MCF 10A (cell line): ENCODE measurements at regions not wholly inside any gene's neighbourhood (a gene's known extent, or its start where the extent isn't known, plus 50 kb on each side); places are given as distances from the start of the nearest gene placed in this dataset.

Experiments used
- BruUV-seq: library from RNA; stranded (reverse); fragments of 400-500 nt; replicated peaks from 2 replicates; lab custom pipeline; 2021; lab: Mats Ljungman, UMichigan
- CTCF ChIA-PET: fragments of 300-600 bp; sonication (Branson Sonifier 250); formaldehyde crosslinking; extraction: SDS; loops from one replicate; lab custom pipeline; 2021; ENCODE audit warnings: antibody characterized with exemption, inconsistent platforms; lab: Yijun Ruan, JAX
- POLR2A ChIA-PET: fragments of 300-600, 350-650 bp; sonication (Branson Sonifier 250); formaldehyde crosslinking; extraction: SDS; loops from one replicate; lab custom pipeline; 2020; ENCODE audit warnings: antibody characterized with exemption, inconsistent platforms; lab: Yijun Ruan, JAX
- DNase-seq: peaks from one replicate; pipeline ENCODE4 v3.0.0-alpha.2; 2018; ENCODE audit not compliant: unreplicated experiment
- H3K27ac Mint-ChIP-seq: one replicate; pipeline ENCODE4 v1.8.0; 2022; ENCODE audit warnings: mild to moderate bottlenecking, low read depth, mixed read lengths; ENCODE audit not compliant: unreplicated experiment
- H3K27me3 Mint-ChIP-seq: one replicate; pipeline ENCODE4 v1.8.0; 2022; ENCODE audit warnings: mixed read lengths; ENCODE audit not compliant: insufficient read depth, unreplicated experiment
- H3K36me3 Mint-ChIP-seq: one replicate; pipeline ENCODE4 v1.8.0; 2022; ENCODE audit warnings: mild to moderate bottlenecking, moderate library complexity, mixed read lengths; ENCODE audit not compliant: insufficient read depth, unreplicated experiment
- H3K4me1 Mint-ChIP-seq: one replicate; pipeline ENCODE4 v1.8.0; 2022; ENCODE audit warnings: mixed read lengths; ENCODE audit not compliant: insufficient read depth, unreplicated experiment
- H3K4me3 Mint-ChIP-seq: one replicate; pipeline ENCODE4 v1.8.0; 2022; ENCODE audit warnings: mild to moderate bottlenecking, moderate library complexity, mixed read lengths; ENCODE audit not compliant: unreplicated experiment
- H3K9me3 Mint-ChIP-seq: one replicate; pipeline ENCODE4 v1.8.0; 2022; ENCODE audit warnings: mixed read lengths; ENCODE audit not compliant: unreplicated experiment
- CTCF ChIP-seq: fragments of 200-600 bp; IDR thresholded peaks from one replicate; pipeline ENCODE4 v1.8.0; 2022; ENCODE audit warnings: antibody characterized with exemption, mild to moderate bottlenecking; ENCODE audit not compliant: unreplicated experiment
- intact Hi-C: fragments of 100-400 bp; cut with micrococcal nuclease; formaldehyde crosslinking; loops from 2 replicates; pipeline ENCODE4 v1.14.1; 2022

- intact Hi-C loops, result no loop called here
- Mint-ChIP-seq H3K4me1 (peaks cover 10% of the 10 kb centered on the region), H3K9me3 (no peaks in the 10 kb centered on the region), H3K36me3 (no peaks in the 10 kb centered on the region), H3K27me3 (no peaks in the 10 kb centered on the region), H3K27ac (no peak overlapping the region), H3K4me3 (no peak overlapping the region)
- POLR2A ChIA-PET, result no interaction called here
- CTCF ChIA-PET, result no interaction called here
- no TSS peak for BruUV-seq
- no peak for DNase-seq
- no peak for TF ChIP-seq CTCF
Observed at GRCh38 chr16:79348521-79349306, 251.8 kb downstream of the MAF start.

- no peaks in the 10 kb centered on the region for H3K27me3 Mint-ChIP-seq
- ChIA-PET POLR2A (no interaction called here), CTCF (no interaction called here)
- H3K9me3 Mint-ChIP-seq, result no peaks in the 10 kb centered on the region
- no peak overlapping the region for H3K4me3 Mint-ChIP-seq
- intact Hi-C loops, result no loop called here
- TF ChIP-seq CTCF, result no peak
- BruUV-seq, result no TSS peak
- peaks cover 6% of the 10 kb centered on the region for H3K4me1 Mint-ChIP-seq
- no peaks in the 10 kb centered on the region for H3K36me3 Mint-ChIP-seq
- no peak for DNase-seq
- no peak overlapping the region for H3K27ac Mint-ChIP-seq
Observed at GRCh38 chr16:79347277-79347676, 253.3 kb downstream of the MAF start.

- Mint-ChIP-seq H3K4me1 (no peaks in the 10 kb centered on the region), H3K9me3 (no peaks in the 10 kb centered on the region), H3K27me3 (peaks cover 17% of the 10 kb centered on the region), H3K36me3 (no peaks in the 10 kb centered on the region), H3K4me3 (no peak overlapping the region), H3K27ac (no peak overlapping the region)
- no peak for TF ChIP-seq CTCF
- no peak for DNase-seq
- BruUV-seq, result no TSS peak
- ChIA-PET POLR2A (no interaction called here), CTCF (no interaction called here)
- intact Hi-C loops, result no loop called here
Observed at GRCh38 chr16:79339863-79340262, 260.7 kb downstream of the MAF start.

- Mint-ChIP-seq H3K27ac (no peak overlapping the region), H3K36me3 (no peaks in the 10 kb centered on the region), H3K9me3 (no peaks in the 10 kb centered on the region), H3K4me3 (no peak overlapping the region), H3K27me3 (peaks cover 17% of the 10 kb centered on the region), H3K4me1 (no peaks in the 10 kb centered on the region)
- no TSS peak for BruUV-seq
- POLR2A ChIA-PET, result interaction anchor here (0.6 kb wide), 1 partner anchor 740 kb away, joined by 4 read pairs; no protein-coding TSS in a partner anchor
- intact Hi-C loops, result no loop called here
- CTCF ChIA-PET, result no interaction called here
- no peak for DNase-seq
- no peak for TF ChIP-seq CTCF
Observed at GRCh38 chr16:79337906-79338305, 262.6 kb downstream of the MAF start.
